Heart left ventricle (tissue), 16 donors: ENCODE measurements at regions not wholly inside any gene's neighbourhood (a gene's known extent, or its start where the extent isn't known, plus 50 kb on each side); places are given as distances from the start of the nearest gene placed in this dataset.
A peak's percentile ranks its signal among the peaks of the same experiment; 100 is the strongest.

Source experiments
- ATAC-seq, 4 donors: fragments of 200-7000 bp; cut with Tn5 transposase; one replicate each; pipeline ENCODE4 v1.9.1; 2020 to 2022; ENCODE audit warnings: moderate library complexity in 4 of 4, mild to moderate bottlenecking in 3 of 4, moderate number of reproducible peaks in 1 of 4
- DNase-seq, 5 donors: peaks; one replicate each; pipeline ENCODE4 v3.0.0-alpha.2; 2020
- H3K27ac ChIP-seq, 12 donors: fragments of 200-600 bp; sonication (generic) in 4 of 12; one replicate each; pipeline versions ENCODE4 v1.5.0 to v1.8.0; 2016 to 2022; ENCODE audit warnings: mild to moderate bottlenecking in 2 of 12
- H3K27me3 ChIP-seq, 9 donors: fragments of 200-600 bp; sonication (generic) in 2 of 9; one replicate each; pipeline versions ENCODE4 v1.5.1 to v1.8.0; 2016 to 2022; ENCODE audit warnings: mild to moderate bottlenecking in 3 of 9
- H3K36me3 ChIP-seq, 9 donors: fragments of 200-600 bp; sonication (generic) in 2 of 9; one replicate each; pipeline versions ENCODE4 v1.5.0 to v1.8.0; 2018 to 2022; ENCODE audit warnings: mild to moderate bottlenecking in 2 of 9
- H3K4me1 ChIP-seq, 12 donors: fragments of 200-600 bp; sonication (generic) in 4 of 12; one replicate each; pipeline versions ENCODE4 v1.5.0 to v1.8.0; 2016 to 2022; ENCODE audit warnings: mild to moderate bottlenecking in 3 of 12
- H3K4me3 ChIP-seq, 12 donors: fragments of 200-600 bp; sonication (generic) in 4 of 12; one replicate each; pipeline versions ENCODE4 v1.5.0 to v1.8.0; 2017 to 2022; ENCODE audit warnings: mild to moderate bottlenecking in 9 of 12, moderate library complexity in 4 of 12
- H3K9me3 ChIP-seq, 12 donors: fragments of 200-600 bp; sonication (generic) in 4 of 12; one replicate each; pipeline versions ENCODE4 v1.5.0 to v1.8.0; 2016 to 2022; ENCODE audit warnings: mild to moderate bottlenecking in 1 of 12
- CTCF ChIP-seq, 12 donors: fragments of 200-600 bp; sonication (generic) in 4 of 12; IDR thresholded peaks; one replicate each; pipeline versions ENCODE4 v1.5.0 to v1.8.0; 2018 to 2022; ENCODE audit warnings: antibody characterized with exemption in 12 of 12, mild to moderate bottlenecking in 5 of 12
- POLR2A ChIP-seq, 2 donors: fragments of 450-650 bp; IDR thresholded peaks; one replicate each; pipeline ENCODE4 v1.6.1; 2017; ENCODE audit warnings: antibody characterized with exemption in 2 of 2, mild to moderate bottlenecking in 2 of 2, moderate library complexity in 2 of 2
- WGBS, 4 donors: extraction: QIAGEN DNeasy Blood & Tissue Kit in 2 of 4; methylation state at CpG; one replicate each; pipeline versions ENCODE4 v1.1.5 to v1.1.7; 2013 to 2018; 5-methylcytosine and 5-hydroxymethylcytosine counted together
- intact Hi-C, 10 donors: fragments of 100-400 bp; cut with DNase I; formaldehyde crosslinking; loops; one replicate each; pipeline versions ENCODE4 v1.11.1 to v1.14.2; 2022
- donor health status: ischemic (EF 13 %, LVEDD 7.1; RV severe dilation, severe dysfunction).
- donor health status: healthy with polysubstance abuse.
- donor health status: DM: no; HTN: yes; CAD: no.
- donor health status: DM: no; HTN: no; CAD: no.
- donor health status: ischemic (EF 25% LVEDD 6.9; RV normal size, moderate dysfunction).
- donor health status: ischemic (EF 25% LVEDD 5.7; RV mildly dilated, moderate dysfunction).
- donor health status: healthy.
- donor health status: DM: yes; HTN: yes; CAD: no.
- donor health status: ischemic (EF 35%, LVEDD 5.7; RV mildly dilated, moderate dysfunction).
- donor health status: nonischemic (EF 11% LVEDD 7.7; RV severe dilation, severe dysfunction).
- donor health status: DM: yes; HTN: yes; CAD: no.
- donor health status: PGD.
- donor health status: ischemic (EF 29% LVEDD 5.4; RV normal size, mild dysfunction).
- donor health status: nonischemic (EF 23%, LVEDD 6.1; RV moderate dilation, normal function).

- Histone ChIP-seq H3K36me3 (no peaks in the 10 kb centered on the region), H3K27me3 (peaks cover 6 to 46% (median 14%) of the 10 kb centered on the region in 9 donors), H3K4me1 (peaks cover 0 to 3% (median 0%) of the 10 kb centered on the region in 12 donors), H3K9me3 (no peaks in the 10 kb centered on the region), H3K4me3 (no peak overlapping the region), H3K27ac (no peak overlapping the region)
- WGBS, 4 donors: 66 to 88% (median 78%) methylated on average over 6 of the region's 6 CpGs
- no peak for TF ChIP-seq POLR2A (IDR thresholded peaks at IDR 0.05)
- no peak for TF ChIP-seq CTCF (IDR thresholded peaks at IDR 0.05)
- ATAC-seq: no peak
- peak in 1 of 5 donors; percentile 4 for DNase-seq
- intact Hi-C loops: no loop called here
These were observed 246.7 kb downstream of the FOXD2 start for GRCh38 chr1:47684518-47684917.

DNA sequence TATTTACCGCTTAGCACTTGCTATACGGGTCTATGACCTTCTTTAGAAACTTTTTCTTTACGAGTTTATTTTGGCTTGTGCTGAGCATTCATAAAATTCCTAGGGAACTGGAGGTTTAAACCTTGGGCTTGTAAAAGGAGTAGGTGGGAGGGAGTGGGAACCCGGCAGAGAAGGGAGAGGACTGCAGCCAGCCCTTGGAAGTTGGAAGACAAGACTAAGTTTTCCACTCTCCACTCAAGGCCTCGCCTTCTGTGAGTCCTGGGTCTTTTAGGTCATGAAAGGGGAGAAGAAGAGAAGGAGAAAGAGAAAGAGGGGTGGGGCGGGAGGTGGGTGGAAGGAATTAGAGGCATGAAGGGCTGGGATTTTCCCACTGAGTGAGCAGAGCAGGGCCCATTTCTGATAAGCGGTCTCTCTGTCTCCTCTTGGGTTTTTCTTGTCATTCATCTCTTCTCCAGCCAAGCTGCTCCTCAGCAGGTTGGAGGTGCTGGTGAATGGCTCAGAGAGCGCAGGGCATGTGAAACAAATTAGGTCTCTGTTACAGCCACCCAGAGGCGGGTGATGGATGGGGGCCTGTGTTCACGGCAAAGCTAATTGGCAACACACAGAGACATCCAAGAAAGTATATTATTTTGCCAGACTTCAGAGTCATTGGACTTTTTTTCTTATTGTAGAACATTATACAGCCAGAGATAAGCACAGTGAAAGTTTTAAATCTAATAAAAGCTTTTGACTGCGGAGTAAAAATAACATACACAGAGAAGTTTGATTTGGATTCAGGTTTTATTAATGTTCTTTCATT, 247.3 kb downstream of the FOXD2 start:
- Histone ChIP-seq H3K4me1 (no peaks in the 10 kb centered on the region), H3K9me3 (no peaks in the 10 kb centered on the region), H3K4me3 (no peak overlapping the region), H3K36me3 (no peaks in the 10 kb centered on the region), H3K27ac (no peak overlapping the region), H3K27me3 (peaks cover 7 to 45% (median 15%) of the 10 kb centered on the region in 9 donors)
- 63 to 76% (median 69%) methylated on average over 11 of the region's 11 CpGs for WGBS, 4 donors
- peak in 1 of 5 donors; percentile 15 for DNase-seq
- intact Hi-C loops: no loop called here
- TF ChIP-seq POLR2A (IDR thresholded peaks at IDR 0.05): no peak
- no peak for TF ChIP-seq CTCF (IDR thresholded peaks at IDR 0.05)
- ATAC-seq: no peak

- no peaks in the 10 kb centered on the region for H3K36me3 ChIP-seq
- H3K4me1 ChIP-seq: no peaks in the 10 kb centered on the region
- H3K27ac ChIP-seq: no peak overlapping the region
- intact Hi-C loops: no loop called here
- peaks cover 7 to 48% (median 21%) of the 10 kb centered on the region in 9 donors for H3K27me3 ChIP-seq
- TF ChIP-seq POLR2A (IDR thresholded peaks at IDR 0.05): no peak
- no peak for TF ChIP-seq CTCF (IDR thresholded peaks at IDR 0.05)
- H3K9me3 ChIP-seq: no peaks in the 10 kb centered on the region
- WGBS, 4 donors: 76 to 87% (median 82%) methylated on average over 2 of the region's 2 CpGs
- H3K4me3 ChIP-seq: no peak overlapping the region
- ATAC-seq (no peak), DNase-seq (no peak)
These were observed 247.9 kb downstream of the FOXD2 start for GRCh38 chr1:47685763-47686066.

DNA sequence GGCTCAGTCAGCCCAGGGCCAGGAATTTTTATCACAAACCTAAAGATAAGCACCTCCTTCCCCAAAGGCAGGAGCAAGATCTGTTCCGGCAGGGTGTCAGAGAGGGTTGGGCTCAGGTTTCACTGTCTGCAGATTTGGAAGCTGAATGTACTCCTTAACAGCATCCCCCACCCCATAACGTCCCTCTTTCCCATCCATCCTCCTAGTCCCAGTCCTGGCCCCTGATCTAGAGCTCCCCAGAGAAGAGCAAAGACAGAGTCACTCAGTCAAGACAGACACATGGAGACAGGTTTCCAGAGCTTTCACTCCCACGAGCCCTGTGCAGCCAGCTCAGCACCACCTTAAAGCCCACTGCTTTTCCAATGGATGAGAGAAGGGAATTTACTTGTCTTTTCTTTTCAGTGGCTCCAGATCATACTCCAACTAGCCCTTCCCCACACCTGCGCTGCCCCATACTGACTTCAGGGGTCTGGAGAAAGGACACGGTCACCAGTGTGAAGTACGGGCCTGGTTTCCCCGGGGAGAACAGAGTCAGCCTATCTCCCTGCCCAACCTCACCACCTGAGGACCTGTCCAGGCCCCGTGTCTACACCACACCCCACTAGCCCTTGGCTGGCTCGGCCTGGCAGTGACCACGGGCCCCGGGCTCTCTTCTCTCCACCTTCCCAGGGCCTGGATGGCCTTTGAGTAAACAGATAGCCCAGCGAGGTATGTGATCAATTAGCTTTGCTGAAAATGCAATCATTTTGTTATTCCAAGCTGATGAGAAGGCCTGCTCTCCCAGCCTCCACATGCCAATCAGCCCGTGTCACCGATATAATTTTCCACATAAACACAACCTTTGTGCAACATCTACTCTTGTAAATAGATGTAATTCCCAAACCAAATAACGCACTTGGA, 249.1 kb downstream of the FOXD2 start:
- DNase-seq (no peak), ATAC-seq (peak in 1 of 4 donors; percentile 29)
- H3K9me3 ChIP-seq: no peaks in the 10 kb centered on the region
- H3K36me3 ChIP-seq: no peaks in the 10 kb centered on the region
- intact Hi-C loops: no loop called here
- no peak for TF ChIP-seq CTCF (IDR thresholded peaks at IDR 0.05)
- TF ChIP-seq POLR2A (IDR thresholded peaks at IDR 0.05): no peak
- peaks cover 7 to 52% (median 21%) of the 10 kb centered on the region in 9 donors for H3K27me3 ChIP-seq
- no peak overlapping the region for H3K27ac ChIP-seq
- 65 to 74% (median 69%) methylated on average over 15 of the region's 15 CpGs for WGBS, 4 donors
- H3K4me3 ChIP-seq: no peak overlapping the region
- no peaks in the 10 kb centered on the region for H3K4me1 ChIP-seq
